Astrocyte (in vitro differentiated cells and primary cell): ENCODE measurements at regions not wholly inside any gene's neighbourhood (a gene's known extent, or its start where the extent isn't known, plus 50 kb on each side); places are given as distances from the start of the nearest gene placed in this dataset.

ENCODE experiments used
- DNase-seq: peaks from one replicate; pipeline ENCODE4 v3.0.0-alpha.2; 2010; ENCODE audit warnings: low read depth
- FAIRE-seq: peaks from 2 replicates; lab custom pipeline; 2011; peaks lifted over from hg19 to GRCh38; lab: Jason Lieb, UNC
- H2AFZ ChIP-seq: 2 replicates; pipeline ENCODE4 v1.6.0; 2012; ENCODE audit warnings: low read depth, low read length, inconsistent platforms
- H3K27ac ChIP-seq: 2 replicates; pipeline ENCODE4 v1.5.1; 2011; ENCODE audit warnings: low read depth, low read length, inconsistent platforms
- H3K27me3 ChIP-seq: 2 replicates; pipeline ENCODE4 v1.6.0; 2011; ENCODE audit warnings: low read length, inconsistent platforms; ENCODE audit not compliant: insufficient read depth
- H3K36me3 ChIP-seq: 2 replicates; pipeline ENCODE4 v1.5.1; 2011; ENCODE audit warnings: low read length, inconsistent platforms; ENCODE audit not compliant: insufficient read depth
- H3K4me1 ChIP-seq: 2 replicates; pipeline ENCODE4 v1.5.1; 2011; ENCODE audit warnings: low read length, inconsistent platforms; ENCODE audit not compliant: insufficient read depth
- H3K4me2 ChIP-seq: 2 replicates; pipeline ENCODE4 v1.6.0; 2012; ENCODE audit warnings: low read length, inconsistent platforms
- H3K4me3 ChIP-seq: 2 replicates; pipeline ENCODE4 v1.5.1; 2011; ENCODE audit warnings: low read depth, mild to moderate bottlenecking, low read length, inconsistent platforms; ENCODE audit not compliant: insufficient read depth
- H3K79me2 ChIP-seq: 2 replicates; pipeline ENCODE4 v1.6.0; 2012; ENCODE audit warnings: mild to moderate bottlenecking, low read length, inconsistent platforms; ENCODE audit not compliant: insufficient read depth
- H3K9ac ChIP-seq: 2 replicates; pipeline ENCODE4 v1.6.0; 2012; ENCODE audit warnings: mild to moderate bottlenecking, low read length, inconsistent platforms
- H3K9me3 ChIP-seq: 2 replicates; pipeline ENCODE4 v1.5.1; 2012; ENCODE audit warnings: low read depth, mild to moderate bottlenecking, low read length, inconsistent platforms; ENCODE audit not compliant: insufficient read depth
- H4K20me1 ChIP-seq: 2 replicates; pipeline ENCODE4 v1.6.0; 2012; ENCODE audit warnings: low read length, inconsistent platforms; ENCODE audit not compliant: insufficient read depth
- H3K27ac Mint-ChIP-seq: one replicate; pipeline ENCODE4 v1.8.0; 2021; ENCODE audit warnings: mild to moderate bottlenecking, mixed read lengths; ENCODE audit not compliant: unreplicated experiment
- H3K27me3 Mint-ChIP-seq: one replicate; pipeline ENCODE4 v1.8.0; 2021; ENCODE audit warnings: low read depth, mixed read lengths; ENCODE audit not compliant: unreplicated experiment
- H3K36me3 Mint-ChIP-seq: one replicate; pipeline ENCODE4 v1.8.0; 2021; ENCODE audit warnings: low read depth, mixed read lengths; ENCODE audit not compliant: unreplicated experiment
- H3K4me1 Mint-ChIP-seq: one replicate; pipeline ENCODE4 v1.8.0; 2021; ENCODE audit warnings: low read depth, mixed read lengths; ENCODE audit not compliant: unreplicated experiment
- H3K4me3 Mint-ChIP-seq: one replicate; pipeline ENCODE4 v1.8.0; 2021; ENCODE audit warnings: mild to moderate bottlenecking, moderate library complexity, mixed read lengths; ENCODE audit not compliant: unreplicated experiment
- H3K9me3 Mint-ChIP-seq: one replicate; pipeline ENCODE4 v1.8.0; 2021; ENCODE audit warnings: mild to moderate bottlenecking, mixed read lengths; ENCODE audit not compliant: unreplicated experiment
- EZH2 ChIP-seq: IDR thresholded peaks from 2 replicates; pipeline ENCODE4 v1.6.1; 2012; ENCODE audit warnings: mild to moderate bottlenecking, low read length, inconsistent platforms; ENCODE audit not compliant: insufficient read depth
- TF ChIP-seq, protein P1 (sequence below): IDR thresholded peaks from 2 replicates; pipeline ENCODE4 v1.5.1; 2011; ENCODE audit warnings: low read depth, mild to moderate bottlenecking, inconsistent platforms, low read length, moderate library complexity; ENCODE audit not compliant: insufficient read depth

DNA sequence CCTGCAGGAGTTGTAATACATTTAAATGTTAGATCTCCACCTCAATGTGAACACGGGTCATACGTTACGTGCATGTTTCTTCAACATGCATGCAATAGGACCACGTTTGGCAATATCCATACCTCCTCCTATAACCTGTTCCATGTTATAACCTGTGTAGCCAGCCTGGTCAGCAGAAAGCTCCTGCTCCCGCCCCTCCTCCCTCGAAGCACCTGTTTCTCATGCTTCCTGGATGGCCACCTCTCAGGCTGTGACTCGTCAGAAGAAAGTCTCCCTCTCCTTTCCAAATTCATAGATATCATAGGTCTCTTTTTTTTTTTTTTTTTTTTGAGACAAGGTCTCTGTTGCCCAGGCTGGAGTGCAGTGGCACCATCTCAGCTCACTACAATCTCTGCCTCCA, 96.5 kb downstream of the HMX1 start:
- H3K27me3 Mint-ChIP-seq: peaks cover 32% of the 10 kb centered on the region
- Histone ChIP-seq H3K27ac (no peak overlapping the region), H3K9ac (no peak overlapping the region), H3K36me3 (no peaks in the 10 kb centered on the region), H3K79me2 (no peaks in the 10 kb centered on the region), H3K4me1 (no peaks in the 10 kb centered on the region), H3K9me3 (no peaks in the 10 kb centered on the region), H3K27me3 (no peaks in the 10 kb centered on the region), H3K4me2 (no peak overlapping the region), H2AFZ (no peak overlapping the region), H3K4me3 (no peak overlapping the region), H4K20me1 (no peaks in the 10 kb centered on the region)
- H3K4me1 Mint-ChIP-seq: peaks cover 5% of the 10 kb centered on the region
- TF ChIP-seq, protein P1, sequence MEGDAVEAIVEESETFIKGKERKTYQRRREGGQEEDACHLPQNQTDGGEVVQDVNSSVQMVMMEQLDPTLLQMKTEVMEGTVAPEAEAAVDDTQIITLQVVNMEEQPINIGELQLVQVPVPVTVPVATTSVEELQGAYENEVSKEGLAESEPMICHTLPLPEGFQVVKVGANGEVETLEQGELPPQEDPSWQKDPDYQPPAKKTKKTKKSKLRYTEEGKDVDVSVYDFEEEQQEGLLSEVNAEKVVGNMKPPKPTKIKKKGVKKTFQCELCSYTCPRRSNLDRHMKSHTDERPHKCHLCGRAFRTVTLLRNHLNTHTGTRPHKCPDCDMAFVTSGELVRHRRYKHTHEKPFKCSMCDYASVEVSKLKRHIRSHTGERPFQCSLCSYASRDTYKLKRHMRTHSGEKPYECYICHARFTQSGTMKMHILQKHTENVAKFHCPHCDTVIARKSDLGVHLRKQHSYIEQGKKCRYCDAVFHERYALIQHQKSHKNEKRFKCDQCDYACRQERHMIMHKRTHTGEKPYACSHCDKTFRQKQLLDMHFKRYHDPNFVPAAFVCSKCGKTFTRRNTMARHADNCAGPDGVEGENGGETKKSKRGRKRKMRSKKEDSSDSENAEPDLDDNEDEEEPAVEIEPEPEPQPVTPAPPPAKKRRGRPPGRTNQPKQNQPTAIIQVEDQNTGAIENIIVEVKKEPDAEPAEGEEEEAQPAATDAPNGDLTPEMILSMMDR: no peak
- TF ChIP-seq EZH2: no peak
- DNase-seq (no peak), FAIRE-seq (no peak)
- no peaks in the 10 kb centered on the region for H3K36me3 Mint-ChIP-seq
- H3K4me3 Mint-ChIP-seq: no peak overlapping the region
- H3K9me3 Mint-ChIP-seq: peaks cover 2% of the 10 kb centered on the region
- no peak overlapping the region for H3K27ac Mint-ChIP-seq

DNA sequence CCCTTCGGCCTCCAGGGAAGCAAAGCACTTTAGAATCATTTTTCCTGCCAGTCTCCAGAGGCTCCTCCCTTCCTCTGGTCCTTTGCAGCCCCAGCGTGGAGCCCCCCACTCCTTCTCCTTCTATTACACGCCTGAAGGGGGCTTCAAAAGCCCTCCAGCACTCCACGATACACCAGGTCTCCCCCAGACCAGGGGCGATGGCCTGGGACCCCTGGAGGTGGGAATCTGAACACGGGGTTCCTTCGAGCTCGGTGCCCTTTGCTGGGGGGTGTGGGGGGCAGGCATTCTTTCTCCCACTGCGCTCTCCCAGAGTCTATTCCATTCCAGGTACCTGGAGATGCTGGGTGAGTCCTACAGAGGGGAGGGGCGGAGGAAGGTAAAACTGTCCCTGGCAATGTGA, 97.6 kb downstream of the HMX1 start:
- no peak for TF ChIP-seq EZH2
- Mint-ChIP-seq H3K36me3 (no peaks in the 10 kb centered on the region), H3K27me3 (peaks cover 37% of the 10 kb centered on the region), H3K4me3 (no peak overlapping the region), H3K9me3 (peaks cover 2% of the 10 kb centered on the region), H3K27ac (no peak overlapping the region), H3K4me1 (peaks cover 5% of the 10 kb centered on the region)
- no peaks in the 10 kb centered on the region for H3K4me1 ChIP-seq
- H2AFZ ChIP-seq: no peak overlapping the region
- no peaks in the 10 kb centered on the region for H3K79me2 ChIP-seq
- no peak overlapping the region for H3K4me2 ChIP-seq
- H3K9ac ChIP-seq: no peak overlapping the region
- no peaks in the 10 kb centered on the region for H4K20me1 ChIP-seq
- H3K4me3 ChIP-seq: no peak overlapping the region
- H3K36me3 ChIP-seq: no peaks in the 10 kb centered on the region
- no peak overlapping the region for H3K27ac ChIP-seq
- no peaks in the 10 kb centered on the region for H3K9me3 ChIP-seq
- no peak for FAIRE-seq
- no peak for DNase-seq
- H3K27me3 ChIP-seq: no peaks in the 10 kb centered on the region

DNA sequence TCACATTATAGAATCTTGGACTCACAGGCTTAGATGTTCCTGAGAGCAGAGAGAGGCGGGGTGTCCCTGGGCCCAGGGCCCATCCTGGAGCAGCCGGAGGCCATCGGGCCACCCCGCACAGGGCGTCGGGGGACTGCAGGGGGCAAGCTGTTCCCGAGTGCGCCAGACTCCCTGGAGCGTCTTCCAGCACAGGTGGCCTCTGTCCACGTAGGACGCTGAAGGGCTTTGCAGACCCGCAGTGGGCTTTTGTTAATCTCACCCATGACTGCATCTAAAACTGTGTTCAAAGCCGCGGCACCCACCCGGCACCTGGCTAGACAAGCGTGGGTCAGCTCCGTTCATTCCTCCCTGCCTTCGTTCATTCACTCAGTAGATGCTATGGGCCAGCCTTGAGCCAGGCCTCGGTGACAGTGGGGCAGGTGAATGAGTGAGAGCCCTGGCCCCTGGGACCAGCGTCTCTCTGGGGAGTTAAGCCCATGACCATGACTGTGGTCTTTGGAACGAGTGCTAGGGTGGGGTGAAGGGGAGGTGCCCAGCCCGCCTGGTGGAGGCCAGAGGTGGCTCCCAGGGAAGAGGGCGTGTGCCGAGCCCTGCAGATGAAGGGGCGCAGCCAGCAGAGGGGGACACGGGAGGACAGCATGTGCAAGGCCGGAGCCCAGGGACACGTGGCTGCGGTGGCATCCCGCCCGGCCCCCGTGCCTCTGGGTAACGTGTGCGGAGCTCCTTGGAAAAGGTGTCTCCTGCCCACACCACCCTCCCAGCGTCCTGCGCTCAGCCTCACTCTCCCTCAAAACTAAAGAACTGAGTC, 98.3 kb downstream of the HMX1 start:
- H3K4me3 ChIP-seq: no peak overlapping the region
- H3K36me3 Mint-ChIP-seq: no peaks in the 10 kb centered on the region
- no peaks in the 10 kb centered on the region for H4K20me1 ChIP-seq
- H3K36me3 ChIP-seq: no peaks in the 10 kb centered on the region
- peaks cover 2% of the 10 kb centered on the region for H3K9me3 Mint-ChIP-seq
- DNase-seq: no peak
- TF ChIP-seq EZH2: no peak
- TF ChIP-seq, protein P1: no peak
- H3K27ac Mint-ChIP-seq: no peak overlapping the region
- no peaks in the 10 kb centered on the region for H3K27me3 ChIP-seq
- no peak overlapping the region for H3K9ac ChIP-seq
- H3K79me2 ChIP-seq: no peaks in the 10 kb centered on the region
- no peak overlapping the region for H3K4me3 Mint-ChIP-seq
- H3K27ac ChIP-seq: no peak overlapping the region
- no peaks in the 10 kb centered on the region for H3K4me1 ChIP-seq
- H3K4me2 ChIP-seq: no peak overlapping the region
- H2AFZ ChIP-seq: no peak overlapping the region
- peaks cover 40% of the 10 kb centered on the region for H3K27me3 Mint-ChIP-seq
- FAIRE-seq: no peak
- H3K9me3 ChIP-seq: no peaks in the 10 kb centered on the region
- peaks cover 5% of the 10 kb centered on the region for H3K4me1 Mint-ChIP-seq
